GM23248 (cell line): ENCODE measurements at regions not wholly inside any gene's neighbourhood (a gene's known extent, or its start where the extent isn't known, plus 50 kb on each side); places are given as distances from the start of the nearest gene placed in this dataset.
A peak's percentile ranks its signal among the peaks of the same experiment; 100 is the strongest.
"Not testable (repeated sequence)": the region's sequence is repeated elsewhere in the genome, so short reads cannot be mapped to it uniquely, and the experiment has no call there.

Experiments
- DNase-seq: peaks from one replicate; pipeline ENCODE4 v3.0.0-alpha.2; 2015
- H2AFZ ChIP-seq: fragments of 200-600 bp; sonication (generic); 2 replicates; pipeline ENCODE4 v1.6.1; 2016; ENCODE audit warnings: antibody characterized with exemption
- H3F3A ChIP-seq: fragments of 200-600 bp; sonication (generic); 2 replicates; pipeline ENCODE4 v1.6.1; 2016; ENCODE audit warnings: mild to moderate bottlenecking, antibody characterized with exemption, mixed run types; ENCODE audit not compliant: insufficient read depth
- H3K27ac ChIP-seq: fragments of 200-600 bp; sonication (generic); 2 replicates; pipeline ENCODE4 v1.5.1; 2016; ENCODE audit warnings: mild to moderate bottlenecking
- H3K27me3 ChIP-seq: fragments of 200-600 bp; sonication (generic); replicated peaks from 2 replicates; pipeline ENCODE4 v1.6.1; 2016; ENCODE audit warnings: mild to moderate bottlenecking; ENCODE audit not compliant: insufficient read depth
- H3K36me3 ChIP-seq: fragments of 200-600 bp; sonication (generic); 2 replicates; pipeline ENCODE4 v1.6.1; 2016; ENCODE audit warnings: low read depth, mild to moderate bottlenecking
- H3K4me1 ChIP-seq: fragments of 200-600 bp; sonication (generic); 2 replicates; pipeline ENCODE4 v1.6.1; 2016; ENCODE audit warnings: mild to moderate bottlenecking; ENCODE audit not compliant: insufficient read depth
- H3K4me2 ChIP-seq: fragments of 200-600 bp; sonication (generic); one replicate; pipeline ENCODE4 v1.6.1; 2016; ENCODE audit warnings: mild to moderate bottlenecking; ENCODE audit not compliant: unreplicated experiment
- H3K4me3 ChIP-seq: fragments of 200-600 bp; sonication (generic); 2 replicates; pipeline ENCODE4 v1.5.1; 2016; ENCODE audit warnings: mild to moderate bottlenecking
- H3K79me2 ChIP-seq: fragments of 200-600 bp; sonication (generic); 2 replicates; pipeline ENCODE4 v1.6.1; 2016; ENCODE audit warnings: mild to moderate bottlenecking; ENCODE audit not compliant: insufficient read depth
- H3K9ac ChIP-seq: fragments of 200-600 bp; sonication (generic); 2 replicates; pipeline ENCODE4 v1.6.1; 2016; ENCODE audit warnings: mild to moderate bottlenecking
- H3K9me2 ChIP-seq: fragments of 200-600 bp; sonication (generic); 2 replicates; pipeline ENCODE4 v1.6.1; 2016; ENCODE audit warnings: mixed run types, mild to moderate bottlenecking, moderate library complexity; ENCODE audit not compliant: insufficient read depth
- H3K9me3 ChIP-seq: fragments of 200-600 bp; sonication (generic); one replicate; pipeline ENCODE4 v1.6.1; 2017; ENCODE audit warnings: low read depth
- H4K20me1 ChIP-seq: fragments of 200-600 bp; sonication (generic); 2 replicates; pipeline ENCODE4 v1.6.0; 2016; ENCODE audit not compliant: insufficient read depth
- EZH2 ChIP-seq: fragments of 200-600 bp; sonication (generic); IDR thresholded peaks from 2 replicates; pipeline ENCODE4 v1.6.1; 2018; ENCODE audit warnings: antibody characterized with exemption, mild to moderate bottlenecking; ENCODE audit not compliant: insufficient read depth, poor library complexity, severe bottlenecking
- EZH2phosphoT487 ChIP-seq: fragments of 200-600 bp; sonication (generic); IDR thresholded peaks from 2 replicates; pipeline ENCODE4 v1.6.1; 2018; ENCODE audit warnings: antibody characterized with exemption, moderate library complexity, mild to moderate bottlenecking, low read depth; ENCODE audit not compliant: insufficient read depth
- WGBS, 2 experiments: methylation state at CpG; one replicate each; pipeline ENCODE4 v1.1.6; 2015 to 2017; ENCODE audit warnings: low lambda C conversion rate in 2 of 2, low coverage in 1 of 2; ENCODE audit errors: missing lambda C conversion rate in 2 of 2; 5-methylcytosine and 5-hydroxymethylcytosine counted together
- in situ Hi-C: fragments of 300-500 bp; cut with MboI; formaldehyde crosslinking; loops from 2 replicates; pipeline ENCODE4 v1.15.0; 2020

GRCh38 chr10:22824984-22825383 lies 102.9 kb upstream of the ARMC3 start:
- Histone ChIP-seq H3K36me3 (no peaks in the 10 kb centered on the region), H3K4me3 (no peak overlapping the region), H3K27ac (peak overlapping the region; percentile 13), H3K9me3 (no peaks in the 10 kb centered on the region), H3F3A (peaks cover 51% of the 10 kb centered on the region), H4K20me1 (no peaks in the 10 kb centered on the region), H3K27me3 (no peaks in the 10 kb centered on the region), H3K9me2 (no peaks in the 10 kb centered on the region), H3K9ac (no peak overlapping the region), H3K4me1 (peaks cover 55% of the 10 kb centered on the region), H3K4me2 (peak overlapping the region; percentile 26), H3K79me2 (no peaks in the 10 kb centered on the region), H2AFZ (no peak overlapping the region)
- 2% methylated on average over 3 of the region's 3 CpGs for WGBS, 2 experiments
- in situ Hi-C loops: no loop called here
- TF ChIP-seq EZH2 (no peak), EZH2phosphoT487 (no peak)
- DNase-seq: peak; percentile 82

GRCh38 chr10:22824520-22824919 lies 103.3 kb upstream of the ARMC3 start:
- WGBS, 2 experiments: 77 to 79% methylated on average over 3 of the region's 3 CpGs
- H2AFZ ChIP-seq: no peak overlapping the region
- DNase-seq: no peak
- H3F3A ChIP-seq: peaks cover 51% of the 10 kb centered on the region
- no peak overlapping the region for H3K4me3 ChIP-seq
- no peaks in the 10 kb centered on the region for H4K20me1 ChIP-seq
- no peak for TF ChIP-seq EZH2
- no peak for TF ChIP-seq EZH2phosphoT487
- H3K9me3 ChIP-seq: no peaks in the 10 kb centered on the region
- no peaks in the 10 kb centered on the region for H3K9me2 ChIP-seq
- peak overlapping the region; percentile 26 for H3K4me2 ChIP-seq
- no peaks in the 10 kb centered on the region for H3K36me3 ChIP-seq
- H3K9ac ChIP-seq: no peak overlapping the region
- H3K27ac ChIP-seq: peak overlapping the region; percentile 13
- H3K27me3 ChIP-seq: no peaks in the 10 kb centered on the region
- H3K4me1 ChIP-seq: peaks cover 55% of the 10 kb centered on the region
- no peaks in the 10 kb centered on the region for H3K79me2 ChIP-seq
- in situ Hi-C loops: no loop called here

GRCh38 chr10:22823109-22823508 lies 104.7 kb upstream of the ARMC3 start:
- H3K4me1 ChIP-seq: peaks cover 43% of the 10 kb centered on the region
- no peaks in the 10 kb centered on the region for H4K20me1 ChIP-seq
- H3K4me3 ChIP-seq: no peak overlapping the region
- H3K9me3 ChIP-seq: no peaks in the 10 kb centered on the region
- H3K4me2 ChIP-seq: peak overlapping the region; percentile 26
- peak; percentile 94 for DNase-seq
- no peaks in the 10 kb centered on the region for H3K36me3 ChIP-seq
- H3K9me2 ChIP-seq: no peaks in the 10 kb centered on the region
- no peaks in the 10 kb centered on the region for H3K27me3 ChIP-seq
- no peak overlapping the region for H3K9ac ChIP-seq
- in situ Hi-C loops: no loop called here
- peak overlapping the region; percentile 27 for H3K27ac ChIP-seq
- H3F3A ChIP-seq: peaks cover 45% of the 10 kb centered on the region
- no peaks in the 10 kb centered on the region for H3K79me2 ChIP-seq
- no peak overlapping the region for H2AFZ ChIP-seq
- no peak for TF ChIP-seq EZH2
- 0 out of 2 replicates have a peak, but pooled peaks have one; percentile 33 for TF ChIP-seq EZH2phosphoT487

GRCh38 chr10:22821921-22822320 lies 105.9 kb upstream of the ARMC3 start:
- peaks cover 50% of the 10 kb centered on the region for H3K4me1 ChIP-seq
- H3K36me3 ChIP-seq, H3K9me2 ChIP-seq, H2AFZ ChIP-seq, H3K79me2 ChIP-seq, H3K9ac ChIP-seq, DNase-seq, H3K4me3 ChIP-seq, in situ Hi-C loops, H3K27me3 ChIP-seq, H4K20me1 ChIP-seq, H3K9me3 ChIP-seq: not testable (repeated sequence)
- peaks cover 46% of the 10 kb centered on the region for H3F3A ChIP-seq
- peak overlapping the region; percentile 48 for H3K4me2 ChIP-seq
- WGBS, 2 experiments: 86 to 90% methylated on average over 5 of the region's 5 CpGs
- H3K27ac ChIP-seq: peak overlapping the region; percentile 52

GRCh38 chr10:22821501-22821900 lies 106.4 kb upstream of the ARMC3 start:
- Histone ChIP-seq H4K20me1 (no peaks in the 10 kb centered on the region), H3K4me1 (peaks cover 53% of the 10 kb centered on the region), H3K4me3 (no peak overlapping the region), H3K27me3 (no peaks in the 10 kb centered on the region), H2AFZ (no peak overlapping the region), H3K4me2 (peak overlapping the region; percentile 48), H3K9me2 (no peaks in the 10 kb centered on the region), H3K27ac (peak overlapping the region; percentile 52), H3K9me3 (no peaks in the 10 kb centered on the region), H3K9ac (no peak overlapping the region), H3F3A (peaks cover 46% of the 10 kb centered on the region), H3K79me2 (no peaks in the 10 kb centered on the region), H3K36me3 (no peaks in the 10 kb centered on the region)
- 48 to 51% methylated on average over 1 of the region's 1 CpG for WGBS, 2 experiments
- peak; percentile 57 for DNase-seq
- in situ Hi-C loops: no loop called here
- TF ChIP-seq EZH2 (no peak), EZH2phosphoT487 (no peak)
